Progenitor cell of endocrine pancreas (in vitro differentiated cells): ENCODE measurements at regions not wholly inside any gene's neighbourhood (a gene's known extent, or its start where the extent isn't known, plus 50 kb on each side); places are given as distances from the start of the nearest gene placed in this dataset.

Source experiments
- DNase-seq: peaks from one replicate; pipeline ENCODE4 v3.0.0; 2021; ENCODE audit warnings: low spot score; ENCODE audit not compliant: unreplicated experiment
- H3K27ac Mint-ChIP-seq: 2 replicates; pipeline ENCODE4 v1.8.0; 2021; ENCODE audit warnings: mild to moderate bottlenecking, moderate library complexity, mixed read lengths
- H3K27me3 Mint-ChIP-seq: 2 replicates; pipeline ENCODE4 v1.8.0; 2021; ENCODE audit warnings: mixed read lengths
- H3K36me3 Mint-ChIP-seq: 2 replicates; pipeline ENCODE4 v1.8.0; 2022; ENCODE audit warnings: mixed read lengths; ENCODE audit not compliant: insufficient read depth
- H3K4me1 Mint-ChIP-seq: 2 replicates; pipeline ENCODE4 v1.8.0; 2021; ENCODE audit warnings: low read depth, mixed read lengths
- H3K4me3 Mint-ChIP-seq: 2 replicates; pipeline ENCODE4 v1.8.0; 2021; ENCODE audit warnings: low read depth, mild to moderate bottlenecking, moderate library complexity, mixed read lengths
- H3K9me3 Mint-ChIP-seq: 2 replicates; pipeline ENCODE4 v1.8.0; 2021; ENCODE audit warnings: low read depth, mixed read lengths
- CTCF ChIP-seq: fragments of 200-600 bp; sonication (generic); IDR thresholded peaks from one replicate; pipeline ENCODE4 v1.5.0; 2021; ENCODE audit warnings: antibody characterized with exemption, mild to moderate bottlenecking; ENCODE audit not compliant: unreplicated experiment

GRCh38 chr15:69855258-69856000 is 242.3 kb downstream of the TLE3 start:
- Mint-ChIP-seq H3K27ac (no peak overlapping the region), H3K36me3 (no peaks in the 10 kb centered on the region), H3K27me3 (peaks cover 67% of the 10 kb centered on the region), H3K4me3 (no peak overlapping the region), H3K9me3 (no peaks in the 10 kb centered on the region), H3K4me1 (no peaks in the 10 kb centered on the region)
- no peak for TF ChIP-seq CTCF
- DNase-seq, result no peak

GRCh38 chr15:69857250-69857649 is 240.5 kb downstream of the TLE3 start:
- no peak for TF ChIP-seq CTCF

GRCh38 chr15:69857686-69858391 is 239.9 kb downstream of the TLE3 start:
- H3K27ac Mint-ChIP-seq, result no peak overlapping the region
- peaks cover 64% of the 10 kb centered on the region for H3K27me3 Mint-ChIP-seq
- peaks cover 5% of the 10 kb centered on the region for H3K4me1 Mint-ChIP-seq
- no peaks in the 10 kb centered on the region for H3K9me3 Mint-ChIP-seq
- H3K36me3 Mint-ChIP-seq, result no peaks in the 10 kb centered on the region
- DNase-seq, result no peak
- TF ChIP-seq CTCF, result no peak
- no peak overlapping the region for H3K4me3 Mint-ChIP-seq

More at GRCh38 chr15:69857250-69857649, 240.5 kb downstream of the TLE3 start:
- Mint-ChIP-seq H3K27ac (no peak overlapping the region), H3K36me3 (no peaks in the 10 kb centered on the region), H3K4me1 (peaks cover 5% of the 10 kb centered on the region), H3K9me3 (no peaks in the 10 kb centered on the region), H3K27me3 (peaks cover 64% of the 10 kb centered on the region), H3K4me3 (no peak overlapping the region)
- no peak for DNase-seq

GRCh38 chr15:69858456-69858855 is 239.3 kb downstream of the TLE3 start:
- no peak for TF ChIP-seq CTCF
- DNase-seq, result no peak
- Mint-ChIP-seq H3K36me3 (no peaks in the 10 kb centered on the region), H3K27ac (no peak overlapping the region), H3K4me3 (no peak overlapping the region), H3K4me1 (peaks cover 5% of the 10 kb centered on the region), H3K27me3 (peaks cover 66% of the 10 kb centered on the region), H3K9me3 (no peaks in the 10 kb centered on the region)

GRCh38 chr15:69859866-69860265 is 237.9 kb downstream of the TLE3 start:
- H3K4me1 Mint-ChIP-seq, result peaks cover 5% of the 10 kb centered on the region
- H3K36me3 Mint-ChIP-seq, result no peaks in the 10 kb centered on the region
- DNase-seq, result no peak
- no peak overlapping the region for H3K27ac Mint-ChIP-seq
- TF ChIP-seq CTCF, result no peak
- no peak overlapping the region for H3K4me3 Mint-ChIP-seq
- H3K27me3 Mint-ChIP-seq, result peaks cover 60% of the 10 kb centered on the region
- no peaks in the 10 kb centered on the region for H3K9me3 Mint-ChIP-seq
